ENCODE measurements at regions not wholly inside any gene's neighbourhood (a gene's known extent, or its start where the extent isn't known, plus 50 kb on each side); places are given as distances from the start of the nearest gene placed in this dataset.
A peak's percentile ranks its signal among the peaks of the same experiment; 100 is the strongest.

DNA sequence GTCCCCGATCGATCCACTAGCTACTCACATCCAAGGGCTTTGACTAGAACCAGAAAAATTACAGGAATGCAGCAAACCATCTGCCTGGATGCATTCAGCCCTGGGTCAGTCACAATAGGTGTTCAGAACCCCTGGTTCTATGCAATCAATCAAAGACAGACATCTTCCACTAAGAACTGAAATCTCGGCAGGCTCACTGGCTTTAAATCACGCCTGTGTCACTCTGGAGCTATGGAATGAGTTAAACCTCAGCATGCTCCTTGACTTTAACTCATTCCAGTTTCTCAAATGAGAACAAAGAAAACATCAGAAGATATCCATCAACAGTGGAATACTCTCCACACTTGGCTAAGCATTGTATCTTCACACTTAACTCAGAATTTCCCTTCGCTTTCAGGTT, 68.1 kb upstream of the SPTBN1 start:
- no peak for DNase-seq (ENCODE audit: low read depth in 2 of 3, low spot score in 2 of 3)

DNA sequence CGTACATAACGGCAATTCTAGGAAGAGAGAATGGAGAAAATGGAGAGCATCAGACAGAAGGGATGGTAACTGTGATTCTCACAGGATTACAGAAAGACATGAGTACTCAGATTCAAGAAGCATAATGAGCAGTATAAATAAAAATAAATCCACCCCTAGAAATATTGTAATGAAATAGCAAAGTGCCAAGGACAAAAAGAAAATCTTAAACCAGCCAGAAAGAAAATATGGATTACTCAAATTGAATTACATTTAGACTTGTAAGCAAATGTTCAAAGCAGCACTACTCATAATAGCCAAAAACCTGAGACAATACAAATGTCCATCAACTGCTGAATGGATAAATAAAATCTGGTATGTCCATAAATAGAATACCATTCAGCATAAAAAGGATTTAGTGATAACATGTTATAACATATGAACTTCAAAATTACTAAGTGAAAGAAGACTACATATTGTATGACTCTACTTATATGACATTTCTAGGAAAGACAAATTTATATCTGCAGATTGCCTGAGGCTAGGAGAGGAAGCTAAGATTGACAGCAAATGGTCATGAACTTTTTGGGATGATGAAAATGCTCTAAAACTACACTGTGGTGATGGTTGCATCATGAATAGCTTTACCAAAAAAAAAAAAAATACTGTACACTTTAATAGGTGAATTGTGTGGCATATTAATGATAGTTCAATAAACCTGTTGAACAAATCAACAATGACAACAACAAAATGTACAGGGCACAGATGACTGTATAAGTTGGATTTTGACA, 63.4 kb upstream of the SPTBN1 start:
- no peak for DNase-seq (ENCODE audit: low read depth in 2 of 3, low spot score in 2 of 3)

DNA sequence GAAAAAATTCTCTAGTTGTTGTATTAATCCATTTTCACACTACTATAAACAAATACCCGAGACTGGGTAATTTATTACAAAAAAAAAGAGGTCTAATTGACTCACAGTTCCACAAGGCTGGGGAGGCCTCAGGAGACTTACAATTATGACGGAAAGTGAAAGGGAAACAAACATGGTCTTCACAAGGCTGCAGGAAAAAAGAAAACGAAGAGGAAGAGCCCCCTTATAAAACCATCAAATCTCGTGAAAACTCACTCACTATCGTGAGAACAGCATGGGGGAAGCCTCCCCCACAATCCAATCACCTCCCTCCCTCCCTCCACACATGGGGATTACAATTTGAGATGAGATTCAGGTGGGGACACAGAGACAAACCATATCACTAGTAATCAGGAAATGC, 61.7 kb upstream of the SPTBN1 start:
- peak in 1 of 3 donors; percentile 18 for DNase-seq (ENCODE audit: low read depth in 2 of 3, low spot score in 2 of 3)

- no peak for DNase-seq (ENCODE audit: low read depth in 2 of 3, low spot score in 2 of 3)
Measured at GRCh38 chr2:54396107-54396506, 60.0 kb upstream of the SPTBN1 start.

- no peak for DNase-seq (ENCODE audit: low read depth in 2 of 3, low spot score in 2 of 3)
Measured at GRCh38 chr2:54396798-54397197, 59.3 kb upstream of the SPTBN1 start.

DNA sequence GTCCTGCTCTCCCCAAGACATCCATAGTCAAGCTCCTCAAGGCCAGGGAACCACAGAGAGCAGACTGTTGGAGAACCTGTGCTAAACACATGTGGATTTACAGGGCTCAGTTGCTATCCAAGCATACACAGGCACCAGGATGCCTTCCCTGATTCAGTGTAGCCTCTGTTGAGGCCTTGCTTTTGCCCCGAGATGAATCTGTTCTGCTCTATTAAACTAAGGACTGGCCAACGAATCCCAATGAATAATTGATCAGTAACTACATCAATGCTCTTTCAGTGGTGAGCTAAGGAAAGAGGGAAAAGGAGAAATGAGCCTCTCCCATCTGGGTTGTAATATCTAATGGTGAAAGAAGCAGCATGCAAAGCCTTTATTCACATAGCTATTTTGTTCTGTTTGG, 58.7 kb upstream of the SPTBN1 start:
- DNase-seq (ENCODE audit: low read depth in 2 of 3, low spot score in 2 of 3), result no peak

- DNase-seq (ENCODE audit: low read depth in 2 of 3, low spot score in 2 of 3), result no peak
Measured at GRCh38 chr2:54401554-54401953, 54.6 kb upstream of the SPTBN1 start.

GRCh38 chr2:54402350-54402749, 53.8 kb upstream of the SPTBN1 start:
- DNase-seq (ENCODE audit: low read depth in 2 of 3, low spot score in 2 of 3), result no peak

DNA sequence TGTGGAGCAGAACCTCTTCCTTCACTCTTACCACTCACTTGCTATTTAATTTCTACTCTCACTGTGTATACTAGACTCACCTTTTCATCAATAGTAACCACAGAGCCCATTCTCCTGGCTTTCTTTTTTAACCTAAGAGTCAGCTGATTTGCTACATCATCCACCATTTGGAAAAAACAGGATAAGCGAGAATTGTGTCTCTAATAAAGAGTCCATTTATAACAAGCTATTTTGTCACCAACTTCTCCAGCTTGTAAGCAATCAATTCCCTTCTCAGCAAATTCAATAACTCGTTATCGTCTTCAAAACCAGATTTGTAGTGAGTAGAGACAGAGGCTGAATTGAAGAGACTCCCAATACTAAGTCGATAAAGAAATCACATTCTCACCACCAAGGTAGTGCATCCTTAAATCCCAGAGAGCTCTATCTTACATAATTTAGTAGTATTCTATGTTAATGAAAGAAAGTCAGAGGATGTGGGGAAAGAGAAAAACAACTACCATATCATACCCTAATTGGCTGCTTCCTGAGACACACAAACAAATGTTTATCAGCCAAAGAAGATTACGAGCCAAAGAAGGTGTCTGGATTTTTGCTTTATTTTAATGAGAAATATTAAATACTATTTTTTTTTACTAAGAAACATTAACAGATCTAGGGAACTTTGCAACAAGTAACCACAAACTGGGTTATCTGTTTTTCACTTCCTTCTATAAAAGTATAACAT, 52.5 kb upstream of the SPTBN1 start:
- peak in 1 of 3 donors; percentile 7 for DNase-seq (ENCODE audit: low read depth in 2 of 3, low spot score in 2 of 3)

- DNase-seq (ENCODE audit: low read depth in 2 of 3, low spot score in 2 of 3), result peak in 1 of 3 donors; percentile 21
Measured at GRCh38 chr2:54404270-54404669, 51.9 kb upstream of the SPTBN1 start.

GRCh38 chr2:54406031-54406430, 50.1 kb upstream of the SPTBN1 start:
- DNase-seq (ENCODE audit: low read depth in 2 of 3, low spot score in 2 of 3), result no peak
